GM11168 (cell line): ENCODE measurements at regions not wholly inside any gene's neighbourhood (a gene's known extent, or its start where the extent isn't known, plus 50 kb on each side); places are given as distances from the start of the nearest gene placed in this dataset.
"Not testable (repeated sequence)": the region's sequence is repeated elsewhere in the genome, so short reads cannot be mapped to it uniquely, and the experiment has no call there.

Experiments used
- in situ Hi-C: fragments of 300-500 bp; cut with MboI; formaldehyde crosslinking; loops from one replicate; pipeline ENCODE4 v1.12.0; 2022; ENCODE audit warnings: low sequenced_read_pairs; ENCODE audit not compliant: unreplicated experiment

GRCh38 chr22:27306771-27307170, 494.8 kb downstream of the MN1 start:
- in situ Hi-C loops, result no loop called here

GRCh38 chr22:27307545-27308247, 493.9 kb downstream of the MN1 start:
- in situ Hi-C loops, result no loop called here

DNA sequence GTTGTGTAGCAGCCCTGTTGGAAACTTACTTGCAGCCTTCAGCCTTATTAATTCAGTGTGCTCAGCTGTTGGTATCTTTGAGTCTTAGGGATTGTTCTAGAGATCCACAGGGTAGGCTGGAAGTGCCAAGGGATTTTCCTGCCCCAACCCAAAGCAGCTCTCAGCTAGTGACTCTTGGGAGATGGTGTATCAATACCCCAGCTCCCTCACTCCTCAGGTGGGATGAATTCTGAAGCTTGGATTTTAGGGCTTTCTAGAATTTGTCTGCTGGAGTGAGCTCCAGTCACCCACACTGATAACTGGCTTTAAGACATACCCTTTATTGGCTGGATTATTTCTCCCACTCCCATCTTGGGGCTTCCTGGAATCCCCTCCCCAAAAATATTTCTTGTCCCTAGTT, 493.0 kb downstream of the MN1 start:
- in situ Hi-C loops, result no loop called here

DNA sequence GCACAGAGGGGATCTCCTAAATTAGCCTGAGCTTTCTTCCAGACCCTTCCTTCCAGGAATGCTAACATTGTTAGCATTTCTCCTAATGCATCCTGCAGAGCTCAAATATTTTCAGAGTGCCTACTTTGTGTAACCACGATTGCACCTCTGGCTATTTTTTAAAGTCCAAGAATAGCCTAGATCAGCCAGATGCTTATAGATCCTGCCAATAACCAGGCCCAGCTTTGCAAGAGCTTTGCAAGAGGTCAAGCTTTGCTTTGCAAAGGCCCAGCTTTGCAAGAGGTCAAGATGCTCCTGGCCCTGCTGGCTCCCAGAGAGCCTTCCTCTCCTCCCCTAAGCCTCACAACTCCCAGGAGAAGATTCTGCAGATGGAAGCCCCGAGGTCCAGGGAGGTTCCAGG, 491.9 kb downstream of the MN1 start:
- in situ Hi-C loops, result no loop called here

GRCh38 chr22:27310966-27311697, 490.4 kb downstream of the MN1 start:
- in situ Hi-C loops, result no loop called here

- in situ Hi-C loops, result no loop called here
Measured at GRCh38 chr22:27311698-27312550, 489.6 kb downstream of the MN1 start.

DNA sequence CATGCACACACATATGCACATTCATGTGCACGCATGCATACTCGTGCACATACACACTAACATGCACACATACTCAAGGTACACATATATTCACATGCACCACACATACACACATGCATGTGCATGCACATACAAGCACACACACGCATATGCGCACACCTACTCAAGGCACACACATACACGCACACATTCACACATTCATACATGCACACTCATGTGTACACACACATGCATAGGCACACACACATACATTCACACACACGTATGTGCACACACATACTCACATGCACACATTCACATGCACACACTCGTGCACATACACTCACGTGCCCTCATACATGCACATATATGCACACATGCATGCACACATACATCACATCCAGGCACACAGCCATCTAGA, 489.0 kb downstream of the MN1 start:
- in situ Hi-C loops, result no loop called here

GRCh38 chr22:27312966-27313855, 488.3 kb downstream of the MN1 start:
- in situ Hi-C loops, result no loop called here

DNA sequence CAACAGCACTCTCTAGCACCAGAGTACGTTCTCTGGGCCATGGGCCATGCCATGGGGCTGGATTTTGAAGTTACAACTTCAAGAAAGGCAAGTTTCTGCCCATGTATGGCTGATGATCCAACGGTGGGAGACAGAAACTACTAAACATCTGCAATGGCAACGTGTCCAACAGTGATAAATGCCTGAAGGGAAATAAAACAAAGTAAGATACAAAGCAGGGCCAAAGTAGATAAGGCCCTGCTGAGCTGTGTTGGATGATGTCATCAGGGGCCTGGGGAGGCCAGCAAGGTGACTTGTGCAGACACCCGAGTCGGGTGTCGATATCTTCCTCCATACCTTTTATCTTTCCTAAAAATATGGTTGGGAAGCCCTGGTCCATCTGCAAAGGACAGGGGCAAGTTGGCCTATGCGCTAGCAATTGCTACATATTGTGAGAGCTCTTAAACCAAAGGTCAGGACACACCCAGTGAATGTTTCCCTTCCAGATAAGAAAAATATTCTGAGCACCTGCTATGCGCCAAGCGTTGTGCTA, 487.2 kb downstream of the MN1 start:
- in situ Hi-C loops, result no loop called here

DNA sequence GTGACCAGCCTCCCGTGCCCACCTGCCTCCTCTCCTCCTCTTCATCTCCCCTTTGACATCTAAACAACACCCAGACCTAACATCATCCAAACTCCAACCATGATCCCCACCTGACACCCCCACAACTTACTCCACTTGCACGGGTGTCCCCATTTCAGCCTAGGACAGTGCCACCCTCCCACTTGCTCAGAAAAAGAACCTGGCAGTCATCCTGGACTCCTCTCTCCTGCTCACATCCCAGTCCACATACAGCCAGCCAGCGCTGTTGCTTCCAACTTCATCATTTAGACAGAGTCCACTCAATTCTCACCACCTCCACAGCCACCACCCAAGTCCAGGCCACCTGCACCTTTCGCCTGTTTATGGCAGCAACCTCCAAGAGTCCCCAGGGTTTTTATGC, 485.7 kb downstream of the MN1 start:
- in situ Hi-C loops, result no loop called here

- in situ Hi-C loops, result no loop called here
Measured at GRCh38 chr22:27317096-27317495, 484.5 kb downstream of the MN1 start.

- in situ Hi-C loops, result no loop called here
Measured at GRCh38 chr22:27317971-27318428, 483.6 kb downstream of the MN1 start.

GRCh38 chr22:27318516-27318915, 483.0 kb downstream of the MN1 start:
- in situ Hi-C loops, result no loop called here

GRCh38 chr22:27323661-27324060, 477.9 kb downstream of the MN1 start:
- in situ Hi-C loops, result no loop called here

DNA sequence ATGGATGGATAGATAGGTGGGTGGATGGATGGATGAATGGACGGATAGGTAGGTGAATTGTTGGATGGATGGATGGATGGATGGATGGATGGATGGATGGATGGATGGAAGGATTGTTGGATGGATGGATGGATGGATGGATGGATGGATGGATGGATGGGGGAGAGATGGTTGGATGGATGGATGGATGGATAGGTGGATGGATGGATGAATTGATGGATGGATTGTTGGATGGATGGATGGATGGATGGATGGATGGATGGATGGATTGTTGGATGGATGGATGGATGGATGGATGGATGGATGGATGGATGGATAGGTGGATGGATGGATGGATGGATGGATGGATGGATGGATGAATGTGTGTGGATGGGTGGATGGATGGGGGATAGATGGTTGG, 476.6 kb downstream of the MN1 start:
- in situ Hi-C loops, result not testable (repeated sequence)

GRCh38 chr22:27327497-27327896, 474.1 kb downstream of the MN1 start:
- in situ Hi-C loops, result no loop called here

GRCh38 chr22:27327981-27328721, 473.4 kb downstream of the MN1 start:
- in situ Hi-C loops, result no loop called here

GRCh38 chr22:27329131-27329850, 472.3 kb downstream of the MN1 start:
- in situ Hi-C loops, result no loop called here
